ENCODE measurements at regions not wholly inside any gene's neighbourhood (a gene's known extent, or its start where the extent isn't known, plus 50 kb on each side); places are given as distances from the start of the nearest gene placed in this dataset.

DNA sequence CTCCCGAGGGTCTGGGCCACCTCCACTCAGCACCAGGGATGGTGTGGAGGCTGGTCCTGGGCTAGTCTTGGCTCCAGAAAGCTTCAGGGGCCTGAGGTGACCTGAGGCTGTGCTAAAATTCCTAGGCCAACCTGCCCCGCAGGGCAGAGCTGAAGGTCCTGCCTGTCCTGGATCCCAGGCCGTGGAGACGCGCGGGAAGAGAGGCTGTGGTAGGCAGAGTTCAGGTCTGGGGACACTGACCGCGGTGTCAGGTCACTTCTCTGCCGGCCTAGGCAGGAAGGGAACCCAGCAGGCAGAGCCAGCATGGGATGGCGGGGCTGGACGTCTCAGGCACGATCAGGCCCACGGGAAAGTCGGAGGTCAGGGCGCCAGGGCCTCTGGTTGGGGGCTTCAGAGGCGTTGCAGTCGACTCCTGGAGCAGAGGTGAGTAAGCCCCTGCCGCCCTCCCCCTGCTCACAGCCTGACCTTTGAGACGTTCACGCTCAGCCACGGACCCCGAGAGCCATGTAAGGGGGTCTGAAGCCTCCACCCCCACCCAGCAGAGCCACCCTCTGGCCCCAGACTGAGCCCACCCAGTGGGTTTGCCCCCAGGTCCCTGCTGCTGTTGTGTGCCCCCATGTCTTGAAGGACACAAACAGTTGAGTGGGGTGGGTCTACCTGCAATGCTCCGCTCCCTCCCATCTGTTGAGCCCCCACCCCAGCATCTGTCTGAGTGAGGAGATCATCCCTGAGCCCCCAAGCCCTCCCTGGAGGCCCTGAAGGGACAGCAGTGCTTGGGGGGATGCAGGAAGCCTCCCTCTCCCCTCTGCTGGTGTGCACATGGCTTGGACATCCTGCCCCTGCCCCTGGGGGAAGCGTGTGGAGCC is 142.7 kb downstream of the KIF26A start:
- no peak for TF ChIP-seq CTCF (conservative IDR thresholded peaks at IDR 0.05)
- TF ChIP-seq EZH2 (IDR thresholded peaks at IDR 0.05; ENCODE audit: low read depth) = no peak
